IPS DF 4.7 (cell line): ENCODE measurements at regions not wholly inside any gene's neighbourhood (a gene's known extent, or its start where the extent isn't known, plus 50 kb on each side); places are given as distances from the start of the nearest gene placed in this dataset.

ENCODE experiments used
- DNase-seq: peaks from one replicate; pipeline ENCODE4 v3.0.0-alpha.2; 2013; ENCODE audit warnings: low spot score; ENCODE audit errors: extremely low read depth

DNA sequence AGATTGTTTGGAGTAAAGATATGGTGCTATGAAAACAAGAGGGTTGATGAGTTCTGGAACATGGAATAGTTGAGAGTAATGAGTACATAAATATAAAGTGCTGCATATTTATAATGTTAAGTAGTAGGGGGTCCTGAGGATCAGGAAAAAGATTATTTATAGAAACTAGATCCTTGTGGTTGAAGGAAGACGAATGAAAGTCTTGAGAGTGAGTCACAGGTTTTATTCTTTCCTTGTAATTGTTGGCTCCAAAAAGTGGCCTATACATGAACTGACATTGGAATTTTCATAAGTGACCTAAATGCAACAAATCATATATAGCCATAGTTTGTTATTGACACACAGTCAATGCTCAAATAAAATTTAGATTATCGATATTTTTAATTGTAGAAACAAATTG is 440.4 kb upstream of the PRICKLE1 start:
- no peak for DNase-seq

DNA sequence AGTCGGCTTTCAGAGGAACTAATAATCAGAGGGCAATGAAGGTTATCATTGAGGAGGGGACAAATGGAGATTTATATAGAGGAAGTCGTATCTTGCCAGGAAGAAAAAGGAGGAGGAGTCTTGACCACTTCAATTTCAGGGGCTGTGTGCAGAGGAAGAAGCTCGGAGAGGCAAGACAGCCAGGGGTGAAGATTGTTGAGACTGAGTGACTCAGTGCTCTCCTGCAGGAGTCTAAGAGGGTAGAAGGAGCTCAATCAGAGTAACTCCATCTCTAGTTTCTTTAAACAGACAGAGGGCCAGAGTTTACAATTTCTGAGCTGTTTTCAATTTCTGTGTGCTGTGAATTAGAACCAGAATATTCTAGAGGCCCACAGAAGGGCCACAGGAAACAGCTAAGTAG is 439.3 kb upstream of the PRICKLE1 start:
- DNase-seq: no peak

DNA sequence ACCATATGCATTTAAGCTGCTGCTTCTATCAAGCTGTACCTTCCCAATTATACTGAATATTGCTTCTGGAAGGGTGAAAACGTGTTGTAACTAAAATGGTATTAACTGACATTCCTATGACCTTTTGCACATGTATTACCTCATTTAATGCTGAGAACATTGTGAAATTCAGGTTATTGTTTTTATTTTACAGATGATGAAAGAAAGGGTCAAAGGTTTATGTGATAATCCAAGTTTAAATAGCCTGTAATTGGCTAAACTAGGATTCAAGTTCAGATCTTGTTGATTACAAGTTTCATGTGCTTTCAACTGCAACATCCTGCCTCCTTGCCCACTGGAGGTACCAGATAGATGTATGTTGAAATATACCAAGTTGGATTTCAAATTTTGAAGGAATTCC is 433.3 kb upstream of the PRICKLE1 start:
- no peak for DNase-seq

DNA sequence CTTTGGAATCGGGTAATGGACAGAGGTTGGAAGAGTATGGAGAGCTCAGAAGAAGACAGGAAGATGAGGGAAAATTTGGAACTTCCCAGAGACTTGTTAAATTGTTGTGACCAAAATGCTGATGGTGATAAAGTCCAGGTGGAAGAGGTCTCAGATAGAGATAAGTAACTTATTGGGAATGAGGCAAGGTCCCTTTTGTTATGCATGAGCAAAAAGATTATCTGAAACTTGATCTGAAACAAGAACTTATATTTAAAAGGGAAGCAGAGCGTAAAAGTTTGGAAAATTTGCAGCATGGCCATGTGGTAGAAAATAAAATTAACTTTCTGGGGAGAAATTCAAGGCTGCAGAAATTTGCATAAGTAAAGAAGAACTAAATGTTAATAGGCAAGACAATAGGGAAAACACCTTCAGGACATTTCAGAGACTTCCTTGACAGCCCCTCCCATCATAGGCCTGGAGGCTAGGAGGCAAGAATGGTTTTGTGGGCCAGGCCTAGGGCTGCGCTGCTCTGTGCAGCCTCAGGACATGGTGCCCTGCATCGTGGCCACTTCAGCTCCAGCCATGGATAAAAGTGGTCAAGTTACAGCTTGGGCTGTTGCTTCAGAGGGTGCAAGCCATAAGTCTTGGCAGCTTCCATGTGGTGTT is 425.7 kb upstream of the PRICKLE1 start:
- no peak for DNase-seq

DNA sequence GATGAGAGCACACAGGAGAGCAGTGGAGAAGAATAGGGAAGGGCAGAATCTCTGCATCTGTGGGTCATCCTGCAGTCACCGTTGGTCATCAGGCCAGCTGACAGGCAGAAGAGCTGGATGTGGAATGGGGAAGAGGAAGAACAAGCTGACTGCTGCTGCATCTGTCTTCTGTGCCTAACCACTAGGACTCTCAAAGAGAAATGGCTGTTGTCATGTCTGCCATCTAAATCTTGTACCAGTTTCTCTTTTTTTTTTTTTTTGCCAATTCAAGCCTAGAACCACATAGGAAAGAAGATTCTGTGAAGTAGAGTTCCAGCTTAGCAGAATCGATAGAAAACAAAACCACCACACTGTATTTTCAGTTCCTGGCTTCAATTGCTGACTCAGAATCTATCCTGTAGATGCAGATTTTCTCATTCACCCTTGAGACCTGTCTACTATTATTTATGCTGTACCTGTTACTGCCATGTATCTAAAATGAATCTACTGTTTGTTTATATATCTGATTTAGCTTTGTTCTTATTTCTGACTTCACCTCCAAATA is 421.9 kb upstream of the PRICKLE1 start:
- DNase-seq: no peak

DNA sequence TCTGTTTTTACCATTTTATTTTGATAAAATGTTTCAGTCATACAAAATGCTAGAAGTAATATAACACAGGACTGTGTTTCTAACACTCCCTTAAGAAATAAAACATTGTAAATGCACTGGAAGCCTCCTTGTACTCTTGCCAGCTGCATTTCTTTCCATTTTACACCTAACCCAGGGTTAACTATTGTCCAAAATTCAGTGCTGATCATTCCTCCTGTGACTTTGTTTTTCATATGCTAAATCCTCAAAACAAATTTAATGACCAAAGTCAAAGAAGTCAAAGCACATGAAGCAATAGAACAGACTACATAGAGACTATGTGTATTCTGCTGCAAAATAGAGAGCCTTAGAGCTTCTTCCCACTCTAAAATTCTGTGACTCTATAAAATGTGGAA is 420.3 kb upstream of the PRICKLE1 start:
- DNase-seq: no peak

DNA sequence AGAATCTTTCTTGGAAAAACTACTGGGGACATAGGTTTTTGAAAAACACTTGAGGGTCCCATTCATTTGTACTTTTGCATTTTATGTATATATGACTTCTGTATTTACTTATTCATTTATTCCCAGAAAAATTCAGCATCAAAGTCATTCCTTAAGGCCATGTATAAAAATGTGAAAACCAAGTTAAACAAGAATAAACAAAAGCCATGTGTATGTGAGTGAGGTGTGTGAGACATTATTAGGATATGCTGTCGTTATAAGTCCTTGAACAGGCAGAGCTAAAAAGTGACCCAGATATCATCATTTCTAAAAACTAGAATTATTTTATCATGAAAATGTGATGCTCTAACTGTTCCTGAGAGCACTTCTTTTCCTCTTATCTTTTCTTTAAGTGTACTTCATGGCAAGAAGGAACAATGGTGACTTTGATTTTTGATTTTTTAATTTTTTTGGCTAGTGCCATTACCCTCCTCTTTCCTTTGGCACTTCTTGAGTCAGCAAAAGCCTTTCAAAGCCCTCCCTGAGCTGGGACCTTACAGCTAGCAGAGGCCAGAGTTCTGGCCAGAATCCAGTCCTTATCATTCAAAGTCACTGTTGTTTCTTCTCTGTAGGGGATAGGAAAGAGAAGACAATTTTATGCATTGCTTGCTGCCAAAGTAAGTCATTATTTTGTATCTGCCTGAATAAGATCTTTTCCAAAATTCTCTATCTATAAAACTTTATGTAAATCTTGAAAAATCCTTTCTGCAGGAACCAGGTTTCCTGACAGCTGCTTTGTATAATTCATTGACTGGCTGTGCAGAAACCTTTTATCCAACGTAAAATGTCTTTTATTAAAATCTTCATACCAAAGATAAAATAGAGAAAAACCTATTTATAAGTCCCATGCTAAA is 419.7 kb upstream of the PRICKLE1 start:
- DNase-seq: no peak

DNA sequence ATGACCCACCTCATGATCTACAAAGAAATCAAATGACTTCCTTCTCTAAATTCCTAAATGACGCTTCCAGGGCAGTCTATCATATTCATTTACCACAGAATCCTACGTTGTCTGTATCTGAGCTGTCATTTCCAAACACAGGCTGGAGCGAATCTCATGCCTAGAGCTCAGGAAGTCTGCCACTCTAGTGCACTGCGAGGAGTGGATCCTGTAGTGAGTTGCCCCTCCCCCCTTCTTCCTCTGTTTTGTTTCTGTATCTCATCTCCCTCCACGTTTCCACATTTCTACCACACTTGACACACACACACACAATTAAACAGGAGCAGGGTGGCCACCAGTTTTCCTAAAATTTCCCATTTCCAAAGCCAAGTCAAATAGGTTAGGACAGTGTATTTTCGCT is 415.4 kb upstream of the PRICKLE1 start:
- no peak for DNase-seq

DNA sequence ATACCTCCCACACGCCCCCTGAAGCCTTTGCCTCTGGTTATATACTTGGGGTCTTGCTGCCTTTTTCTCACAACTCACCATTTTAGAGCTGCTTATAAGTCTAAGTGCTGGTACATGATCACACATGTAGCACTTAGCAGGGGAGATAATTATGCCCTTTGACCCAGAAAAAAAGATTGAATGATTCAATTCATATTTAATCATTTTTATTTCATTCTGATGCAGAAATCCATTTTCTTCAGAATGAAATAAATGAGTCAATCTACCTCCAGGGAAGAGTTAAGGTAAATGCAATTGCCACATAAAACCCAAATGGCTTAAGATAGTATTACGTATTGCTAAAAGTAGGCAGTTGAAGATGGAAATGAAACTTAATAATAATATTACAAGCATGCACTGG is 414.6 kb upstream of the PRICKLE1 start:
- no peak for DNase-seq

DNA sequence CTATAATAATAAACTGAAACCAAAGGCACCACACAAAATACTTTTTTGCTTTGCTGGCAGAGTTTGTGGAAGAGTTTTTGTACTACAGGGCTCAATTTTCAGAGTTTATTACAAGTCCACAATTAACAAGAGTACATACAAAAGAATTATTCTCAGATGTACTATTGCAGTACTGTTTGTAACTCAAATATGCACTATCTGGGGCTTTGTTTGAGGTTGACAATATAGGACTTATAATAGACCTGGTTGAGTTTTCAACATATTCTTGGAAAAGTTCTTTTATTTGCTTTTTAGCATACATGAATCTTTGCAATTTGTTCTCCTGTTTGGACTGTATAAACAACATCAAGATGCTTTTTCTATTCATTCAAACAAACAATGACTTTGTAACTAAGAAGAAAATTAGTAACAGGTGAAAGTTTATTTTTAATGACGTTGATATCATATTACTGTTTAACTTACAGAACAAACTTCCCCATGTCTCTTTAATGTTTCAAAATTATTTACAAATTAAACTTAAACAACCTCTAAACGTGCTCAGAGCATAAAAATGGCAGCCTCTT is 407.4 kb upstream of the PRICKLE1 start:
- no peak for DNase-seq

DNA sequence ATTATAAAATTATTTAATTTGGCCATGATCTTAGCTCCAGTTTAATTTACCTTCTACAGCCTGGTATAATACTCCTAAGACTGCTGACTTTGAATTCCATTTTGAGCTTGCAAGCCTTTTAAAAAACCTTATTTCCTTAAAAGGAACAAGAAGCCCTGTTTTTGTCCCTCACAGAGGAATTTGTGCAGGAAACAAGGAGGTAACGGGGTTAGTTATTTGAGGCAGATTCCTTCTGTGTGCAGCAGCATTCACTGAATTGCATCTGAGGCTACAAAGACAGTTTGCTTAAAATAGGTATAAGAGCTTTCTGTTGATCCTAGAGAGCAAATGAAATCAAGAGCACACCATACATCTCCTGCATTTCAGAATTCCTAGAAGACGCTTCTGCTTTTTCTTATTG is 403.3 kb upstream of the PRICKLE1 start:
- DNase-seq: no peak

DNA sequence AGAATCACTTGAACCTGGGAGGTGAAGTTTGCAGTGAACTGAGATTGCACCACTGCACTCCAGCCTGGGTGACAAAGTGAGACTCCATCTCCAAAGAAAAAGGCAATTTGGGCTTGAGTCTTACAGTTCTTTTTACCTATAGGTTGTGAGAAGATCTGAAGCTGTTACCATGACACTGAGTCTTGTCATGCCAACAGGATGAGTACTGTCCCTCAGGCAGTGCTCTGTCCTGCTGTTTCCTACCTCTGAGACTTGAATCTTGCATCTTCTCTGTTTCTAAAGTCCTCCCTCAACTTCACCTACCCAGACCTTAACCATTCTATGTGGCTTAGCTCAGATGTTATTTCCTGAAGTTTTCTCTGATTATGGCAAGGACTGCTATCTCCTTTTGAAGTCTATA is 400.8 kb upstream of the PRICKLE1 start:
- no peak for DNase-seq

DNA sequence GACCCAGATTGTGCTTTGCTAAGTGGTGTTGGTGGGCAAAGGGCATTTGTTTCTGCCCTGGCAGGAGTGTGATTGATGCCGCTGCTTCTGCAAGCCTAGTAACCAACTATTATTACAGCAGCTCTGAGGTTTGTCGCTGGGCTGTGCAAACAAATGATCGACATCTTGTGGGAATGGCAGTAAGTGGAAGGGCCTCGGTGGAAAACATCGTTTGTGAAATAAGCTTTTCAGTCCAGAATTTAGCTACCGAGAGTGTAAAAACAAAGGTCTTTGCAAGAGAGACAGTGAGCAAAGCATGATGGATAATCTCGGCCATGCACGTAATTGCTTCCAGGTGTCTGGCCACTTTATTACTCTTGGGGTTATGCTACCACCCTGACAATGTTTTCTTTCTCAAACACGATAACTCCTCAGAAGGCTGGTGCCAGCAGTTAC is 397.7 kb upstream of the PRICKLE1 start:
- no peak for DNase-seq

DNA sequence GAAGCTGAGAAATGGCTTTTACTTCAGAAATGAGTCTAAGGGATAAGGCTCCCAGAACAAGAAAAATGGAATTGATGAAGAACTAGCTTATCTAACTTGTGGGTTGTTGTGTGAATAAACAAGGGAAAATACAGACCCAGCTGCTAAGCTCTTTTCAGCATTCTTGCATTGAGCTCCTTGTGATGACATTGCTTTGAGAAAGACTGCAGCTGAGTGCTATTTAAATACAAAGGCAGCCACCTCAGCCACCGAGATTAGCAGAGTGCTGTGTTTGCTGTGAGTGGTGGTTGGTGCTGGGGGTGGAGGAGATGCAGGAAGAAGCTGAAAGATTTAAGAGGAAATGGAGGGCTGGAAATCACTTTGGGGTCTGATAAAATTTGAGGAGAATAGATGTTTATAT is 396.0 kb upstream of the PRICKLE1 start:
- DNase-seq: no peak

DNA sequence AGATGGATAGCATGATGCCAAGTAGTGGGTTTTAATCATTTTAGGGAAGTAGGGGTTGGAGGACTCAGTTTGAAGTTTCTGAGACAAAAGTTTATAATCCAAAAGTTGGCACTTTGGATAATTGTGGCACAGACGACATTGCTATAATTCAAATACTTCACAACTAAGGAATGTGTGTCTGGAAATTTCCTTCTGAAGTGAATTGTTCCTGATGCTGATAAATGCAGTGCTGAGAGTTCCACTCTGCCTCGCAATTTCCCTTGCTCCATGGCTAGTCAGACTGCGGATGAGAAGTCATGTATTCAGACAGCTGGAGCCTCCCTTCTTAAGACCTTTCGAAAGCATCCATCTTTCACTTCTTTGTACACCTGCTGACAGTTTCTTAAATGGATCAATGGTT is 393.3 kb upstream of the PRICKLE1 start:
- no peak for DNase-seq

DNA sequence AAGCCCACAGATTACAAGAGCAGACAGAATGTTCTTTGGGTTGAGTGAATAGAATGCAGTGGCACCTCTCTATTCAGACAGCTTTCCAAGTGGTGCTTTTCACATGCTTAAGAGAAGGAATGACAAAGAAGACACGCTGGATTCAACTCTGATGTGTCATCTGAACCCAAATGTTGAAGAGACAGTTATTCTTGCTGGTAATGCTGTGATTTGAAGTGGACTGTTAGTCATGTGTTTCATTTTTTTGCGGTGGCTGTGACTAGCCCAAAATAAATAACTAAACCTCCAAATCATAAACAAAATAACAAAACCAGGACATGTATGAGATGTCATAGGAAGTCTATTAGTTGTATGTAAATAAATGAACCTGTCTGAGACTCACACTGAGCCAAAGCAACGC is 391.8 kb upstream of the PRICKLE1 start:
- no peak for DNase-seq

DNA sequence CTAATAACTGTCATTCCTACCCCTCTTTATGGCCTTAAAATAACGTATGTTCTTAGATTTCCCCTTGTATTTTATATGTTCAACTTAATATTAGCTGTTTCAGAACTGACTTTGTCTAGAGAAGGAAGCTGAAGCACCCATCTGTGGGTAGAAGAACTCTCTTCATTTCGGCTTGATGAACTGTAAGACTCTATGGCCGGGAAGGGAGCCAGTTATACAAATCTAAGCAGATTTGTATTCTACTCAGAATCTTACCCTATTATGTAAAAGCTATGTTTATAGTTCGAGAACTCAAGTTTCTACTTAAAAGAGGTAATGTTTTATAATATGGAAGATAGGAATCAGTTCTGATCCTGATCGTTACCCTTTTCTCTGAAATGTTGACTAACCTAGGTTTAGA is 390.9 kb upstream of the PRICKLE1 start:
- no peak for DNase-seq

DNA sequence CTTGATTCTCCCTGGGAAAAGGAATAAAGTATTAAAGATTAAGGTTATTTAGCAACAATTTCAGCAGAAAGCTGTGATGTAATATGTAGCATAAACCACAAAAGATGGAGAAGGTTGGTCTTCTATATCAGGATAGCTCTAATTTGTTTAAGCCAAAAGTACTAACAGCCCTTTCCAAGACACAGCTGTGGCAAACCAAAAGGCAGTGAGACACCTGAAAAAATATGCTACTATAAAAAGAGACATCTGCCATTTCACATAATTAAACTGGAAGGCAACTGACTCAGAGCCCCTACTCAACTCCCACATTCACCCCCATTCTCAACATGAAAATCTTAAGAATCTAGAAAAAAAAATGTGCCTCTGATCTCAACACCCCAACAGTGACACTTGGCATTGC is 390.2 kb upstream of the PRICKLE1 start:
- no peak for DNase-seq

DNA sequence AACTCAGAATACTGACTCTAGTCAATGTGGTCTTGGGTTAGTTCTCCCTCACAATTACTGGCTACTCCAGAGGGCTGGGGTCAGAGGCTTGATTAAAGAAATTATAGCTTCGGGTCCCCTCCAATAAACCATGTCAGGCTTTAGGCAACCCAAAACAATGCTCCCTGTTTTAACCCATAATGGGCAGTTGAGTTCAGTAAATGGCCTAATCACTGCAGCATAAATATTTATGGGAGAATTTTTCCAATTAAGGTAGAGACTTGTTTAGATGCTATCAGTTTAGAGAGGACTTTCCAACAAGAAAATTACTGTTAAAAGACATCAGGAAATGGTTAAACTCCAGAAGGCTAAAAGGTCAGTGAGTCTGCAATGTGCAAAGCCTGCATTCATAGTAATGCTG is 389.2 kb upstream of the PRICKLE1 start:
- no peak for DNase-seq

DNA sequence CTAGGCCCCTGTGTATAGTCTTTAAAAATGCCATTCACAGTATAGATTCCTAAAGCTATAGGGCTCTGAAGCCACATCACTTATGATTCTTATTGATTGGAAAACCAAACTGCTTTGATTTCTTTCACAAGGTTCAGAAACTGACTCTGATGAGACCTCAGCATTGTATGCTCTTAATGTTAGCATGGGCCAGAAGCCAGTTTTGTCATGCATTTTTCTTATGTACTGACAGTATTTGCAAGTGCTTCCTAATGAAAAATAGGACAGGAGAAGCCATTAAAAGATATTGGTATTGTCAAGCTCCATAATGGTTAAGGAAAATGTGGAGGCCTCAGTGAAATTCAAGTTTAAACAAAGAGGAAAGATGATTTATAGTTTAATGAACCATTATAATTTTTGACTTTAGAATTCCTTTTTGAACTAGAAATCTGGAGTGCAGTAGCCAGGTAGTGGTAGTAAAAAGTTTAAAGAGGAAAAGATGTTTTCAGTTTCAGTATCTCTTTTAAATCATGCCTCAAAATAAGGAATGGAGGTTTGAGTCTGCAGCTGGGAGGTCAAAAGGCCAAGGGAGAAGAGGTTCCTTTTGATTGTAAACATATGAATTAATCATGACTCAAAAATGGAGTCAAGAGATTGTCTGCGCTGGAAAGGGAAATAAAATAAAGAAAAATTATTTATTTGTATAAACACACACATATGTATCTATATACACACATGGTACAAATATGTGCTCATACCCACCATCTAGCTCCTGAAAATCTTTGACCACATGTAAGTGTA is 388.1 kb upstream of the PRICKLE1 start:
- DNase-seq: no peak

DNA sequence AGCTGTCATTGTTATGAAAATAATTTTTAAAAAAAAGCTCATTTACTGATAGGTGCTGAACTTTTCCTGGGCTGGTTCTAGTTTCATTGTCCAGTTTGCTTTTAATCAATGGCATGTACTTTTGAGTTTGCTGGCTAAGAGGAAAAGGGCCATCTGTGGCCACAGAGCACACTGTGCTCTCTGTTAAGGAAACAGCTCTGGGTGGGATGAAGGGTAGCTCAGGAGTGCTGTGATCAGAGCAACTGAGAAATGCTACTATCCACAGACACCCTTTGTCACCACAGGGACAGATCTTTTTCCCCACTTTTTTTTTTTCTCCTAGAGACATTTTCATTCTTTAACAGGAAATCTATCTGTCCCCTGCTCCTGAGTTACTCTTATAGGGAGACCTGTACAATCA is 387.1 kb upstream of the PRICKLE1 start:
- no peak for DNase-seq

DNA sequence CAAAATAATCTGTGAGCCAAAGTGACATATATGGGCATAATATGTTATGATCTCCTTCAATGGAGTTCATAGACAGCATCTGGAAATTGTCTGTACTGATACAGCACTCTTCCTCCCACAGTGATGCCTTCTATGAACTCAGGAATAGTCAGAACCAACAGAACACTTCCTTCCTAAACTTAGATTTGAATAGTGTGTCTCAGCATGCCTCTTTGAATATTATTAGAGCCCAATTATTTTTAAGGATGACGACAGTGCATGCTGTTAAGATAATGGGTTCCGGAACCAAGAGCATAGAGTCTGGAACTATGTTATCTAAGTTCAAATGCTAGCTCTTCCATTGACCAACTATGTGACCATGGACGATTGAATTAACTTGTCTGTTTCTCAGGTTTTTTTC is 386.6 kb upstream of the PRICKLE1 start:
- no peak for DNase-seq
